HG02588 (cell line): ENCODE measurements at regions not wholly inside any gene's neighbourhood (a gene's known extent, or its start where the extent isn't known, plus 50 kb on each side); places are given as distances from the start of the nearest gene placed in this dataset.

Experiments
- ATAC-seq: cut with Tn5 transposase; IDR thresholded peaks from one replicate; pipeline ENCODE4 v1.9.1; 2021; ENCODE audit warnings: mild to moderate bottlenecking, moderate library complexity; ENCODE audit not compliant: unreplicated experiment

GRCh38 chr6:166877906-166878305, 78.4 kb downstream of the RNASET2 start:
- ATAC-seq = no peak

- ATAC-seq = no peak
Measured at GRCh38 chr6:166877349-166877748, 79.0 kb downstream of the RNASET2 start.

GRCh38 chr6:166872531-166873009, 83.8 kb downstream of the RNASET2 start:
- ATAC-seq = no peak

GRCh38 chr6:166870602-166871208, 85.6 kb downstream of the RNASET2 start:
- ATAC-seq = no peak

DNA sequence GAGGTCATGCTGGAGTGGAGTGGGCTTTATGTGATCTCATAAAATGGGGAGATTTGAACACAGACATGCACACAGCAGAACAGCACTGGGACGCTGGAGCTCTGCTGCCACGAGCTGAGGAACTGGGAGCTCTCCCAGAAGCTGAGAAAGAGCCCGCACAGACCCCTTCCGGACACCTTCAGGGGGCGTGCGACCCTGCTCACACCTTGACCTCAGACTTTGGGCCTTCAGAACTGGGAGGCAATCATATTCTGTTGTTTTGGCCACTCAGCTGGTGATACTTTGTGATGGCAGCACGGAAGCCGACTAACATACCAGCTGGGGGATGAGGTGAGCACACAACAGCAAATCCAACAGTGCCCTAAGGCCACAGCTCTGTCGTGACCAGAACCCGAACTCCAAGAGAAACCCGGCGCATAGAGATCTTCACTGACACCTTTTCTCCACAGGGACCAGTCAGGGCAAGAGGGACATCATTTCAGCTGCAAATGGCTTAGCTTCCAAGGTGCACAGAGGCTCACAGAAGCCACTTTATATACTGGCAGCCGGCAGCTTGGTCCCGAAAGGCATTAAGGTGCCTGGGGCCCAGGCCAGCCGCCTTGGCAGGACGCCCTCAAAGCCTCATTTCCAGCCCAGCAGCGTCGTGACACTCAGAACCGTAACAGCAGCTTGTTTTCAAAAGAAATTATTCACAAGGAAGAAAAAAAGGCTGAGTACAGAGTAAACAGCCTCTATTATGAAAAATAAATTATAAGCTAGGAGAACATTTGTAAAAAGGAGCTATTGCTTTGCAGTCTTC, 89.3 kb downstream of the RNASET2 start:
- ATAC-seq = no peak

DNA sequence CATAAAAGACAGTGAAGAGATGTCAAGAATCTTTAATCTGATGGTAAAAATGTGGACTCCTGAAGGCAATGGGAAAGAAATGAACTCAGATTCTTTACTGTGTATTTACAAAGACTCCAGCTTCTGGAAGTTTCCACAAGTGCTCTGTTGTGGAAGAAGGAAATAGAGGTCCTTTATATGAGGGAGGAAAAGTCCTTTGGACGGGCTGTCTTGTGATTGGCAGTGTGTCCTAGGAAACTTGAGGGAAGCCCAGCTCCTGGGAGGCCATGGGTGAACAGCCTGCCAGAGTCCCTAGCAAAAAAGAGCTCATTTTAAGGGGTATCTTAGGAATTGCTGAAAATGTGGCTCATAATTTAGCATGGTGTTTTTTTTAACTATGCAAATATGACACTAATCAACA, 92.0 kb downstream of the RNASET2 start:
- no peak for ATAC-seq

GRCh38 chr6:166862978-166863530, 93.3 kb downstream of the RNASET2 start:
- ATAC-seq = no peak

GRCh38 chr6:166862287-166862977, 93.9 kb downstream of the RNASET2 start:
- no peak for ATAC-seq

- no peak for ATAC-seq
Measured at GRCh38 chr6:166861961-166862286, 94.4 kb downstream of the RNASET2 start.

DNA sequence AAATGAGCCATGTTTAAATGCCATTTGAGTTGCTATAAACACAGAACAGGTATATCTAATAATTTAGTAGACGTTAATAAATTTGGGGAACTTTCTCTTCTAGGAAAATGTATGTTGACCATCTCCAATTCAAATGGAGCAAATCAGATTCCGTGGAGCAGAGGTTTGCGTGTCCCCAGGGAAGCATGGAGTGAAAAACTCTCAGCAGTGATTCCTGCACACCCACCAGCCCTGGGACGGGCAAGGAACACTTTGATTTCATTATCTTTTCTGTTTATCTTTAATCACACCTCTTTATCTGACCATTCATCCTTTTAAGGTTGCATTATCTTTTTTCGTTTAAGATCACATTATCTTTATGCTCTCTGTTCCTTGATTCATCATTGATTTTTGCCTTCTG, 95.0 kb downstream of the RNASET2 start:
- no peak for ATAC-seq

GRCh38 chr6:166860392-166860791, 96.0 kb downstream of the RNASET2 start:
- ATAC-seq = no peak

GRCh38 chr6:166855416-166855815, 100.9 kb downstream of the RNASET2 start:
- no peak for ATAC-seq

DNA sequence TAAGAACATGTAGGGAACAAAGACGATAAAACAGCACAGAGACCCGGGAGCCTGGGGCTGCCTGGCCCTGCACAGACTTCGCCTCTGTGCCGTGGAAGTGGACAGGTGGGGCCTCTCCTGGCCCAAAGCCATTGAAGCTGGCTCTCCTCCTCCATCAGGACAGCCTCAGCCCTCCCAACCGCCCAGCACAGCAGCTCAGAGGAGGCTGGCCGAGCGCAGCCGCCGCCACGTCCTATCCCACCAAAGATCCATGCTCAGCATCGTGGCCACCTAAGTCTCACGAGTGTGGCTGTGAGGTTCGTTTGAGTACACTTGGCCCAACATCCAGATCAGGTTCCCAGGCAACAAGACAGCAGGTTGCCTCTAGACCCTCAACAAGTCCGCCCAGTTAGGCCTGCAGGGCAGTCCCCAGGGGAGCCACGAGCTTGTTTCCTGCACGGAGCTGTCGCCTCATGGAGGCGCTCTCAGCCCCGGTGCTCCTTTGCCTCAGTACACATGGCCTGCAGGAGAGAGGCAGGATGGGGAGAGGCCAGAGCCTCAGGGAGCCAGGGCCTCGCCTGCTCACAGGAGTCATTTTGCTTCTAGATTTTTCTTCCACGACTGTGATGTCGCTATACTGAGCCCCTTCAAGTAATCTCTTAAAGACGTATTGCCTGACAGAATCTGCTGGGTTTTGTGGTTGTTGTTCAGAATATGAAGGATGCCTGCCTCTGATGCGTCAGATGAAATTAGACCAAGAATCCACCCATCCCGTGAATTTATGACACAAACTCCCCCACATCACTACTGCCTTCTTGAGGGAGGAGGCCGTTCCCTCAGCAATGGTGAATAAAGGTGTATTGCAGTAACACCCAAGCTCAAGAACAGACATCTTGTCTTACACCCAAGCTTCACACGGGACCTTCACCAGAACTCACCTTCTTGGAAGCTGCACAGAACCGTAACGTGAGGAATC, 102.7 kb downstream of the RNASET2 start:
- ATAC-seq = no peak

DNA sequence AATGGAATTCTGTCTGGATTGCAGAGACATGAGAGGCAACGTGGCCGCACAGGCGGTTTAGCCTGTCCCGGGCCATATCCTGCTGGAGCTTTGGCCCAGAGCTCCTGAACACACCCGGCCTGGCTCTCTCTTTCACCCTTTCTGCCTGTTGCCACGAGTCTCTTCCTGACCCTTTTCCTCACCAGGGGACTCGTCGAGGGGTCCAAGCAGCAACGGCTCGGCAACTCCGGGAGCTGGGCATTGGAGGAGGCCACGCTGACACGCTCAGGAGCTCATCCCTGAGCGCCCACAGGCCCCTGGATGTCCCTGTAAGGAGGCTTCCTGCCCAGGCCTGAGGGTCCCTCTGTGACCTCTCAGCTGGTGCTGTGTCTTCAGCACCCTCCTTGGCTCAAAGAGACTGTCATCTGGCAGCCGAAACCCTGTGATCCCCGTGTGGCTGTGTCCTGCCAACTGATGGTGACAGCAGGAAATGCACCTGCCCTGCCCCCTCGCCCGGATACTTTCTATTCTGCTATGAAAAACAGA, 103.8 kb downstream of the RNASET2 start:
- no peak for ATAC-seq

DNA sequence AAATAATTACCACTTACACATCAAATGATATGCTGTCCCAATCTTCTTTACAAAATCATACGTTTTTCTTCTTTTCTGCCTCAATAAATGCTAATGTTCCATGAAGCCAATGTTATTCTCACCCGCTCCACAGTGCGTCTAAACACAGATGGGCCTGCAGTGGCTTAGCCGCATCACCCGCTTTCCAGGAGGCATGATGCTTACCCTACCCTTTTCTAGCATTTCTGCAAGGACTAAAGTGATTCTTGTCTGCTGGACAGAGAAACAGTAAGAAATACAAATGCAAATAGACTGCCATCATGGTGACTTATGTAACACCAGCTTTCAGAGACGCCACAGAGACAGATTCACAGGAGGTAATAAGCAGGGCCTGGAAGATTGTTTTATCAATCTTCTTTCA, 104.4 kb downstream of the RNASET2 start:
- ATAC-seq = no peak

DNA sequence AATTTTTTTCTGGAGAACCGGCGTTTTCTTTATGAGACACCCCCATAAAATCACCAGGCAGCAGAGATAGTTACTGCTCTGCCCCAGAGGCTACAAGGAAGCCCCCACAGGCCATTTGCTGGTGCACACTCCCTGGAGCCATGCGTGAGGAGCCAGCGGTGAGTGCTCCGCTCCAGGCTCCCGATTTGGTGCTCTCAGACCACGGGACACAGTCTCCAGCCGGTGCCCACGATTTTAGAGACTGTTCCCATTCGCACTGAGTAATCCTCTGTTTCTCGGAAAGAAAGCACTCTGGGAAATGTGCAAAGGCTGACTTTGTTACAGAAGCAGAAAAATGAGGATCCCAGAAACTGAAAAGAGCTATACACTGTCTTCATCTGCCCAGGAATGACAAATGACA, 104.9 kb downstream of the RNASET2 start:
- ATAC-seq = no peak

DNA sequence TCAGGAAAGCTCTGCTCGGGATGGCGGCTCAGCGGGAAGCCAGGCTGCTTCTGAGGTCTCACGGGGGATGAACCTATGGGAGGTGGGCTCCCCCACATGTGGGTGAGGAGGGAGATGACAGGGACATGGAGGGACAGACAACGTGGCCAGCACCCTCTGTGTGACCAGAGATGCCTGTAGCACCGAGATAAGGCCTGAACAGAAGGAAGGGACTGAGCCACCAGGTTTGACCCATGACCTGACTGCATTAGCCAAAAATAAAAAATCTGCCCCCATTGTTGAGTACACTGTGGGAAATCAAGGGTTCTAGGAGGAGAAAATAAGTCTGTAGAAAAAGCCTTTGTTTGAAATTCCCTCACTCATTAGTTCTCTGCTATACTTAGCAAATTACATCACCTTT, 105.7 kb downstream of the RNASET2 start:
- ATAC-seq = no peak

DNA sequence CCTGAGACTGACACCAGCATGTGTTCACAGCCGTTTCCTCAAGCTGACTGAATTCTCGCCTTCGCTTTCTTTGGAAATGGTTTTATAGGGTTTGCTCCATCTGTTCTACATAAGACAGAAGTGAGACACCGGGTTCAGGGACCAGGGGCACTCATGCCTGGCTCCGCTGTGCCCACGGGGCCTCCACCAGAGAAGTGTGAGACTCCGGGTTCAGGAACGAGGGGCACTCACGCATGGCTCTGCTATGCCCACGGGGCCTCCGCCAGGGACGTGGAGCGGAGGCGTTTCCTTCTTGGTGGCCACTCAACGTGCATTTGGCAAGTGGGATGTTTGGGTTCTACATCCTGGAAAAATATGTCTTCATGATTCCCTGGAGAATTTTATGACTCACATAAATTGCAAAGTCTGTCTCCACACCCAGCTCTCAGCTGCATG, 106.6 kb downstream of the RNASET2 start:
- no peak for ATAC-seq

GRCh38 chr6:166848979-166849748, 107.2 kb downstream of the RNASET2 start:
- no peak for ATAC-seq
